Prostate gland (tissue), 2 donors: ENCODE measurements at regions not wholly inside any gene's neighbourhood (a gene's known extent, or its start where the extent isn't known, plus 50 kb on each side); places are given as distances from the start of the nearest gene placed in this dataset.
"Not testable (repeated sequence)": the region's sequence is repeated elsewhere in the genome, so short reads cannot be mapped to it uniquely, and the experiment has no call there.

ENCODE experiments used
- CTCF ChIP-seq, 4 experiments: fragments of 200-600 bp in 2 of 4; fragments of 450-650 bp in 2 of 4; sonication (generic) in 2 of 4; IDR thresholded peaks; 1 replicate in 3 of 4; 2 replicates in 1 of 4; pipeline ENCODE4 v1.5.1; 2016 to 2019; ENCODE audit warnings: antibody characterized with exemption in 4 of 4, mild to moderate bottlenecking in 2 of 4, moderate library complexity in 2 of 4
- POLR2A ChIP-seq: fragments of 450-650 bp; IDR thresholded peaks from one replicate; pipeline ENCODE4 v1.6.1; 2016; ENCODE audit warnings: antibody characterized with exemption, mild to moderate bottlenecking
- POLR2AphosphoS5 ChIP-seq: sonication (generic); formaldehyde crosslinking; IDR thresholded peaks from one replicate; pipeline ENCODE4 v1.6.1; 2017; ENCODE audit warnings: antibody characterized with exemption

GRCh38 chr6:11372186-11372790 is 139.8 kb upstream of the NEDD9 start:
- TF ChIP-seq CTCF (IDR thresholded peaks at IDR 0.05); POLR2A; POLR2AphosphoS5: not testable (repeated sequence)
